HCT116 (cell line): ENCODE measurements at regions not wholly inside any gene's neighbourhood (a gene's known extent, or its start where the extent isn't known, plus 50 kb on each side); places are given as distances from the start of the nearest gene placed in this dataset.

Experiments
- ATAC-seq: fragments of 200-7000 bp; cut with Tn5 transposase; 2 replicates; pipeline ENCODE4 v1.9.1; 2020; ENCODE audit warnings: mild to moderate bottlenecking, moderate library complexity
- BruUV-seq: library from RNA; stranded (reverse); fragments of 400-500 nt; replicated peaks from 2 replicates; lab custom pipeline; 2021; lab: Mats Ljungman, UMichigan
- CTCF ChIA-PET: fragments of 300-600 bp; sonication (Branson Sonifier 250); formaldehyde crosslinking; loops from one replicate; lab custom pipeline; 2021; ENCODE audit warnings: antibody characterized with exemption; lab: Charles Lee
- POLR2A ChIA-PET: fragments of 300-600, 350-600 bp; sonication (Branson Sonifier 250); formaldehyde crosslinking; loops from one replicate; lab custom pipeline; 2021; ENCODE audit warnings: antibody characterized with exemption; lab: Charles Lee
- RAD21 ChIA-PET, 2 experiments: fragments of 300-600 bp; sonication (Branson Sonifier 250); formaldehyde crosslinking; loops; one replicate each; lab custom pipeline; 2023; ENCODE audit warnings: low total read pairs in 2 of 2; ENCODE audit not compliant: uncharacterized antibody in 2 of 2, unreplicated experiment in 2 of 2, low non-redundant PET in 1 of 2; lab: Charles Lee
- DNase-seq: peaks from one replicate; pipeline ENCODE4 v3.0.0-alpha.2; 2010; ENCODE audit warnings: low read depth, low spot score
- H2AFZ ChIP-seq: fragments of 200-600 bp; shearing (Covaris generic), sonication (generic); 2 replicates; pipeline ENCODE4 v1.6.1; 2017; ENCODE audit warnings: low read depth, mixed run types, mixed read lengths, antibody characterized with exemption, low read length; ENCODE audit not compliant: poor library complexity, severe bottlenecking
- H3K27ac ChIP-seq: 2 replicates; pipeline ENCODE4 v1.5.1; 2012; ENCODE audit warnings: low read depth, low read length
- H3K27me3 ChIP-seq: fragments of 200-600 bp; sonication (generic); 2 replicates; pipeline ENCODE4 v1.6.1; 2016; ENCODE audit warnings: mixed run types, low read length, mixed read lengths; ENCODE audit not compliant: insufficient read depth
- H3K36me3 ChIP-seq, 2 experiments: fragments of 200-500 bp in 1 of 2; fragments of 200-600 bp in 1 of 2; sonication (Bioruptor generic) in 1 of 2; sonication (generic) in 1 of 2; 2 replicates each; pipeline versions ENCODE4 v1.5.1 to v1.6.1; 2014 to 2016; ENCODE audit warnings: low read length in 2 of 2, inconsistent platforms in 1 of 2, mixed read lengths in 1 of 2, mixed run types in 1 of 2; ENCODE audit not compliant: insufficient read depth in 2 of 2, control insufficient read depth in 1 of 2
- H3K4me1 ChIP-seq, 2 experiments: fragments of 200-600 bp in 1 of 2; sonication (generic) in 1 of 2; 2 replicates each; pipeline versions ENCODE4 v1.5.1 to v1.6.1; 2012 to 2017; ENCODE audit warnings: low read length in 2 of 2, inconsistent platforms in 1 of 2, mild to moderate bottlenecking in 1 of 2, mixed read lengths in 1 of 2, mixed run types in 1 of 2, moderate library complexity in 1 of 2; ENCODE audit not compliant: insufficient read depth in 2 of 2, control insufficient read depth in 1 of 2
- H3K4me2 ChIP-seq: fragments of 200-600 bp; sonication (generic); 2 replicates; pipeline ENCODE4 v1.6.1; 2017; ENCODE audit warnings: mixed run types, low read length, mixed read lengths
- H3K4me3 ChIP-seq, 2 experiments: fragments of 200-600 bp in 1 of 2; sonication (generic) in 1 of 2; replicated peaks in 1 of 2; 2 replicates each; pipeline ENCODE4 v1.5.1; 2011 to 2016; ENCODE audit warnings: low read length in 2 of 2, control low read depth in 1 of 2, low read depth in 1 of 2, mild to moderate bottlenecking in 1 of 2, mixed read lengths in 1 of 2, mixed run types in 1 of 2
- H3K79me2 ChIP-seq: fragments of 200-600 bp; sonication (generic); 2 replicates; pipeline ENCODE4 v1.6.1; 2017; ENCODE audit warnings: mild to moderate bottlenecking, mixed run types, low read length, moderate library complexity, mixed read lengths; ENCODE audit not compliant: insufficient read depth
- H3K9ac ChIP-seq: fragments of 200-600 bp; sonication (generic); 2 replicates; pipeline ENCODE4 v1.6.1; 2016; ENCODE audit warnings: low read length, mixed read lengths
- H3K9me2 ChIP-seq: fragments of 200-600 bp; sonication (generic), shearing (Covaris generic); 2 replicates; pipeline ENCODE4 v1.6.1; 2017; ENCODE audit warnings: mixed run types, mild to moderate bottlenecking, moderate library complexity; ENCODE audit not compliant: insufficient read depth
- H3K9me3 ChIP-seq, 2 experiments: fragments of 200-500 bp in 1 of 2; fragments of 200-600 bp in 1 of 2; sonication (Bioruptor generic) in 1 of 2; sonication (generic) in 1 of 2; 2 replicates each; pipeline ENCODE4 v1.6.1; 2014 to 2017; ENCODE audit warnings: low read length in 2 of 2, mixed read lengths in 2 of 2, inconsistent platforms in 1 of 2, low read depth in 1 of 2, mild to moderate bottlenecking in 1 of 2, mixed run types in 1 of 2, moderate library complexity in 1 of 2; ENCODE audit not compliant: control insufficient read depth in 1 of 2, insufficient read depth in 1 of 2
- H4K20me1 ChIP-seq: fragments of 200-600 bp; sonication (generic), shearing (Covaris generic); 2 replicates; pipeline ENCODE4 v1.6.1; 2017; ENCODE audit warnings: mixed run types, mild to moderate bottlenecking, moderate library complexity; ENCODE audit not compliant: insufficient read depth
- ATF3 ChIP-seq: IDR thresholded peaks from 2 replicates; pipeline ENCODE4 v1.6.1; 2012
- CEBPB ChIP-seq: IDR thresholded peaks from 2 replicates; pipeline ENCODE4 v1.6.1; 2012; ENCODE audit warnings: low read depth
- EGR1 ChIP-seq: IDR thresholded peaks from 2 replicates; pipeline ENCODE4 v1.6.1; 2012; ENCODE audit warnings: low read depth
- EZH2phosphoT487 ChIP-seq: fragments of 200-600 bp; IDR thresholded peaks from 2 replicates; pipeline ENCODE4 v1.6.1; 2018; ENCODE audit warnings: antibody characterized with exemption, borderline replicate concordance
- FOSL1 ChIP-seq: IDR thresholded peaks from 2 replicates; pipeline ENCODE4 v1.6.1; 2012; ENCODE audit warnings: low read depth
- JUND ChIP-seq: IDR thresholded peaks from 2 replicates; pipeline ENCODE4 v1.6.1; 2012
- MAX ChIP-seq: IDR thresholded peaks from 2 replicates; pipeline ENCODE4 v1.6.1; 2012
- POLR2A ChIP-seq: IDR thresholded peaks from 2 replicates; pipeline ENCODE4 v1.7.0; 2011; ENCODE audit warnings: borderline replicate concordance; ENCODE audit not compliant: insufficient read depth, insufficient read length; ENCODE audit errors: extremely low read depth
- POLR2AphosphoS5 ChIP-seq: IDR thresholded peaks from 2 replicates; pipeline ENCODE4 v1.6.1; 2011; ENCODE audit warnings: mild to moderate bottlenecking, low read depth, low read length, moderate library complexity
- RAD21 ChIP-seq: IDR thresholded peaks from 2 replicates; pipeline ENCODE4 v1.6.1; 2012; ENCODE audit warnings: low read depth, mild to moderate bottlenecking
- REST ChIP-seq: IDR thresholded peaks from 2 replicates; pipeline ENCODE4 v1.6.1; 2012; ENCODE audit warnings: low read depth
- SIN3A ChIP-seq: IDR thresholded peaks from 2 replicates; pipeline ENCODE4 v1.6.1; 2012; ENCODE audit warnings: low read depth
- SRF ChIP-seq: IDR thresholded peaks from 2 replicates; pipeline ENCODE4 v1.6.1; 2012; ENCODE audit warnings: low read depth
- ZBTB33 ChIP-seq: IDR thresholded peaks from 2 replicates; pipeline ENCODE4 v1.6.1; 2011; ENCODE audit warnings: mild to moderate bottlenecking, low read length, moderate library complexity; ENCODE audit not compliant: insufficient replicate concordance; ENCODE audit errors: extremely low read depth
- intact Hi-C: fragments of 100-400 bp; cut with micrococcal nuclease; formaldehyde crosslinking; loops from 2 replicates; pipeline ENCODE4 v1.10.0; 2022

GRCh38 chr15:38636597-38636996 lies 72.0 kb upstream of the RASGRP1 start:
- H3K79me2 ChIP-seq: no peaks in the 10 kb centered on the region
- no peaks in the 10 kb centered on the region for H3K27me3 ChIP-seq
- no peaks in the 10 kb centered on the region for H3K9me3 ChIP-seq
- no peak overlapping the region for H3K9ac ChIP-seq
- H3K27ac ChIP-seq: no peak overlapping the region
- TF ChIP-seq EGR1 (no peak), CEBPB (no peak), JUND (no peak), ZBTB33 (no peak)
- TF ChIP-seq, all 23 proteins: peak for 0
- no peaks in the 10 kb centered on the region for H3K36me3 ChIP-seq
- intact Hi-C loops: no loop called here
- DNase-seq: no peak
- no peaks in the 10 kb centered on the region for H4K20me1 ChIP-seq
- no peaks in the 10 kb centered on the region for H3K4me1 ChIP-seq
- BruUV-seq: no TSS peak
- ChIA-PET RAD21 (no interaction called here), POLR2A (no interaction called here), CTCF (no interaction called here)
- H2AFZ ChIP-seq: no peak overlapping the region
- no peaks in the 10 kb centered on the region for H3K9me2 ChIP-seq
- H3K4me2 ChIP-seq: no peak overlapping the region
- no peak overlapping the region for H3K4me3 ChIP-seq
- ATAC-seq: no peak

- Histone ChIP-seq H3K9me2 (no peaks in the 10 kb centered on the region), H3K36me3 (no peaks in the 10 kb centered on the region), H3K9ac (no peak overlapping the region), H3K9me3 (no peaks in the 10 kb centered on the region), H3K4me1 (no peaks in the 10 kb centered on the region), H3K4me3 (no peak overlapping the region), H3K27ac (no peak overlapping the region), H3K27me3 (no peaks in the 10 kb centered on the region), H3K4me2 (no peak overlapping the region), H4K20me1 (no peaks in the 10 kb centered on the region), H3K79me2 (no peaks in the 10 kb centered on the region), H2AFZ (no peak overlapping the region)
- no TSS peak for BruUV-seq
- ChIA-PET RAD21 (no interaction called here), POLR2A (no interaction called here), CTCF (no interaction called here)
- intact Hi-C loops: no loop called here
- DNase-seq (no peak), ATAC-seq (no peak)
- TF ChIP-seq JUND (no peak), POLR2AphosphoS5 (no peak), EZH2phosphoT487 (no peak), CEBPB (no peak), SIN3A (no peak), MAX (no peak), POLR2A (no peak), SRF (no peak), FOSL1 (no peak), ATF3 (no peak), REST (no peak), RAD21 (no peak)
Measured at GRCh38 chr15:38638126-38638525, 73.5 kb upstream of the RASGRP1 start.
